SK-N-SH treated with all-trans-retinoic acid at 6 μM for 48 hours (cell line): ENCODE measurements at regions not wholly inside any gene's neighbourhood (a gene's known extent, or its start where the extent isn't known, plus 50 kb on each side); places are given as distances from the start of the nearest gene placed in this dataset.

Experiments used
- ATAC-seq: fragments of 200-7000 bp; cut with Tn5 transposase; 3 replicates; pipeline ENCODE4 v1.9.1; 2020; ENCODE audit warnings: mild to moderate bottlenecking, moderate library complexity
- ARNTL ChIP-seq: fragments of 450-650 bp; formaldehyde crosslinking; IDR thresholded peaks from 2 replicates; pipeline ENCODE4 v1.5.0; 2020; ENCODE audit warnings: low read depth, mild to moderate bottlenecking, moderate library complexity, borderline replicate concordance
- CSDC2 ChIP-seq: fragments of 250-450 bp; sonication (Bioruptor Pico); IDR thresholded peaks from 2 replicates; pipeline ENCODE4 v1.5.0; 2020; ENCODE audit warnings: mild to moderate bottlenecking, moderate library complexity
- ESRRG ChIP-seq: fragments of 250-450 bp; sonication (Bioruptor Pico); IDR thresholded peaks from 2 replicates; pipeline ENCODE4 v1.6.1; 2021; ENCODE audit warnings: mild to moderate bottlenecking
- GLIS3 ChIP-seq: fragments of 250-450 bp; sonication (Bioruptor Pico); IDR thresholded peaks from 2 replicates; pipeline ENCODE4 v1.5.0; 2020; ENCODE audit warnings: mild to moderate bottlenecking, moderate library complexity
- ISL1 ChIP-seq: fragments of 250-450 bp; sonication (Bioruptor Pico); IDR thresholded peaks from 2 replicates; pipeline ENCODE4 v2.1.2; 2022; ENCODE audit warnings: mild to moderate bottlenecking, moderate library complexity
- OSR1 ChIP-seq: fragments of 250-450 bp; sonication (Bioruptor Pico); IDR thresholded peaks from 2 replicates; pipeline ENCODE4 v1.8.0; 2022; ENCODE audit warnings: moderate library complexity, mild to moderate bottlenecking, inconsistent platforms
- PATZ1 ChIP-seq: fragments of 250-450 bp; sonication (Bioruptor Pico); IDR thresholded peaks from 2 replicates; pipeline ENCODE4 v1.8.0; 2020; ENCODE audit warnings: mild to moderate bottlenecking, moderate library complexity, borderline replicate concordance
- PPARA ChIP-seq: fragments of 250-450 bp; sonication (Bioruptor Pico); IDR thresholded peaks from 2 replicates; pipeline ENCODE4 v1.5.0; 2020; ENCODE audit warnings: mild to moderate bottlenecking, borderline replicate concordance
- RARB ChIP-seq: fragments of 250-450 bp; sonication (Bioruptor Pico); IDR thresholded peaks from 2 replicates; pipeline ENCODE4 v1.8.0; 2021; ENCODE audit warnings: mild to moderate bottlenecking, moderate library complexity
- TCF4 ChIP-seq: fragments of 250-450 bp; sonication (Bioruptor Pico); IDR thresholded peaks from 2 replicates; pipeline ENCODE4 v1.8.0; 2021; ENCODE audit warnings: mild to moderate bottlenecking, moderate library complexity, borderline replicate concordance
- TOX ChIP-seq: fragments of 250-450 bp; sonication (Bioruptor Pico); IDR thresholded peaks from 2 replicates; pipeline ENCODE4 v1.8.0; 2021; ENCODE audit warnings: mild to moderate bottlenecking, moderate library complexity, borderline replicate concordance
- TSHZ2 ChIP-seq: fragments of 250-450 bp; sonication (Bioruptor Pico); IDR thresholded peaks from 2 replicates; pipeline ENCODE4 v1.5.0; 2020; ENCODE audit warnings: mild to moderate bottlenecking, moderate library complexity
- ZC3H10 ChIP-seq: fragments of 250-450 bp; sonication (Bioruptor Pico); IDR thresholded peaks from 2 replicates; pipeline ENCODE4 v1.5.1; 2021; ENCODE audit warnings: mild to moderate bottlenecking, moderate library complexity
- ZFP3 ChIP-seq: fragments of 250-450 bp; sonication (Bioruptor Pico); IDR thresholded peaks from 2 replicates; pipeline ENCODE4 v1.5.0; 2020; ENCODE audit warnings: mild to moderate bottlenecking, moderate library complexity
- ZFP30 ChIP-seq: fragments of 450-650 bp; formaldehyde crosslinking; IDR thresholded peaks from 2 replicates; pipeline ENCODE4 v1.5.0; 2022; ENCODE audit warnings: mild to moderate bottlenecking, moderate library complexity
- ZNF565 ChIP-seq: fragments of 450-650 bp; formaldehyde crosslinking; conservative IDR thresholded peaks from 2 replicates; pipeline ENCODE4 v1.5.0; 2020; ENCODE audit warnings: low read depth, mild to moderate bottlenecking, moderate library complexity
- ZNF70 ChIP-seq: fragments of 450-650 bp; formaldehyde crosslinking; IDR thresholded peaks from 2 replicates; pipeline ENCODE4 v1.5.0; 2020; ENCODE audit warnings: mild to moderate bottlenecking, moderate library complexity
- ZNF8 ChIP-seq: fragments of 450-650 bp; formaldehyde crosslinking; IDR thresholded peaks from 2 replicates; pipeline ENCODE4 v1.5.0; 2020; ENCODE audit warnings: mild to moderate bottlenecking, moderate library complexity
- TF ChIP-seq, protein P1 (sequence below): fragments of 250-450 bp; sonication (Bioruptor Pico); IDR thresholded peaks from 2 replicates; pipeline ENCODE4 v1.5.1; 2021; ENCODE audit warnings: mild to moderate bottlenecking, moderate library complexity

GRCh38 chr7:47685151-47685550 lies 103.2 kb upstream of the TNS3 start:
- TF ChIP-seq CSDC2 (no peak), TOX (CRISPR knock-in tag) (no peak), OSR1 (CRISPR knock-in tag) (no peak), TSHZ2 (CRISPR knock-in tag) (no peak), ZFP30 (CRISPR knock-in tag) (no peak), ZNF8 (CRISPR knock-in tag) (no peak), ZC3H10 (CRISPR knock-in tag) (no peak), GLIS3 (no peak), PPARA (no peak)
- ATAC-seq, result no peak

GRCh38 chr7:47684728-47685127 lies 102.8 kb upstream of the TNS3 start:
- ATAC-seq, result peak; percentile 30; the same call in 1 of the 3 replicates
- TF ChIP-seq ZNF565 (CRISPR knock-in tag), result no peak

DNA sequence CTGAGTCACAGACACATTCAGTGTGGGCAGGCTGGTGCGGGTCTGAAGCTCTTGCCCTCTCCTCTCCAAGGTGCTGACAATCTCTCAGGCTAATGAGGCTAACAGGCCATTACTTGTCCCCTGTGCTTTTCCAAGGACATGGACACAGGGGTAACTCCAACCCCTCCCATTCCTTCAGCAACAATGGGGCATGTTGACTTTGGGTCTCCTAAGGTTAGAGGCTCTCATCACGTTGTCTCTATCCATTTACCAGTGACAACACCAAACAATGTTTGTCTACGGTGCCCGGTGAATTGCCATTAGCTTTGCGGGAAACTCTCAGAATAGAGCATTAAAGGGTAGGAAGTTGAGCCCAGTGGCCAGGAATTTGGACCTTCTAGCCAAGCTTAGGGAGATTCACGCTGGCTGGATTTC lies 101.6 kb upstream of the TNS3 start:
- no peak for ATAC-seq
- TF ChIP-seq TSHZ2 (CRISPR knock-in tag), result no peak
- TF ChIP-seq ZFP30 (CRISPR knock-in tag), result no peak
- TF ChIP-seq GLIS3, result no peak

DNA sequence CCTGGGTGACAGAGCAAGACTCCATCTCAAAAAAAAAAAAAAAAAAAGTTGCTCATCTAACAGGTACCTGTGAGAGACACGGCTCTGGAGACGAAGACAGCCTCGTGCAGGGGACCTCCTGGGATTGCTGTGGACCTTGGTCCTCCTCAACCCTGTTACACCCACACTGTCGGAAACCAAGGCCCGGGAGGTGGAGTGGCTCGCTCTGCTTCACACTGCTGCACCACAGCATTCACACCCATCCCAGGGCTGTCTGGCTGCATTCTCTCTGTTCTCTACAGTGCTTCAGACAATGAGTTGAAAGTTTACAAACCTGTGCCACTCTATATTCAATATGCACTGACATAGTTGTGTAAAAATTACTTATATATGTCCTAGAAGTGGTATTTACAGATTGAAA lies 101.0 kb upstream of the TNS3 start:
- ATAC-seq, result no peak
- TF ChIP-seq ZFP30 (CRISPR knock-in tag) (no peak), ARNTL (CRISPR knock-in tag) (no peak), ZNF8 (CRISPR knock-in tag) (no peak), TSHZ2 (CRISPR knock-in tag) (no peak)

GRCh38 chr7:47681249-47681810 lies 99.4 kb upstream of the TNS3 start:
- no peak; the same call in 2 of the 3 replicates for ATAC-seq
- no peak for TF ChIP-seq TOX (CRISPR knock-in tag)
- TF ChIP-seq ESRRG (CRISPR knock-in tag), result no peak
- no peak for TF ChIP-seq ZNF565 (CRISPR knock-in tag)
- TF ChIP-seq, protein P1, sequence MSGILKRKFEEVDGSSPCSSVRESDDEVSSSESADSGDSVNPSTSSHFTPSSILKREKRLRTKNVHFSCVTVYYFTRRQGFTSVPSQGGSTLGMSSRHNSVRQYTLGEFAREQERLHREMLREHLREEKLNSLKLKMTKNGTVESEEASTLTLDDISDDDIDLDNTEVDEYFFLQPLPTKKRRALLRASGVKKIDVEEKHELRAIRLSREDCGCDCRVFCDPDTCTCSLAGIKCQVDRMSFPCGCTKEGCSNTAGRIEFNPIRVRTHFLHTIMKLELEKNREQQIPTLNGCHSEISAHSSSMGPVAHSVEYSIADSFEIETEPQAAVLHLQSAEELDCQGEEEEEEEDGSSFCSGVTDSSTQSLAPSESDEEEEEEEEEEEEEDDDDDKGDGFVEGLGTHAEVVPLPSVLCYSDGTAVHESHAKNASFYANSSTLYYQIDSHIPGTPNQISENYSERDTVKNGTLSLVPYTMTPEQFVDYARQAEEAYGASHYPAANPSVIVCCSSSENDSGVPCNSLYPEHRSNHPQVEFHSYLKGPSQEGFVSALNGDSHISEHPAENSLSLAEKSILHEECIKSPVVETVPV (CRISPR knock-in tag), result no peak
- TF ChIP-seq ZFP3 (CRISPR knock-in tag), result no peak
- no peak for TF ChIP-seq CSDC2
- no peak for TF ChIP-seq ZC3H10 (CRISPR knock-in tag)
- TF ChIP-seq RARB (CRISPR knock-in tag), result no peak
- no peak for TF ChIP-seq TCF4 (CRISPR knock-in tag)
- TF ChIP-seq PATZ1 (CRISPR knock-in tag), result no peak
- TF ChIP-seq ZNF70 (CRISPR knock-in tag), result no peak
- TF ChIP-seq ISL1, result no peak
- no peak for TF ChIP-seq TSHZ2 (CRISPR knock-in tag)
- no peak for TF ChIP-seq ZNF8 (CRISPR knock-in tag)
- no peak for TF ChIP-seq OSR1 (CRISPR knock-in tag)
